AML-193 (cell line): ENCODE measurements at regions not wholly inside any gene's neighbourhood (a gene's known extent, or its start where the extent isn't known, plus 50 kb on each side); places are given as distances from the start of the nearest gene placed in this dataset.

Experiments used
- DNase-seq, 2 experiments: peaks; one replicate each; lab custom pipeline; 2025; lab: John Stamatoyannopoulos, UW

- peak; percentile 68 to 81 for DNase-seq
Observed at GRCh38 chr14:83196236-83196635, 1662.6 kb upstream of the SEL1L start.

- no peak for DNase-seq
Observed at GRCh38 chr14:83197271-83197670, 1663.6 kb upstream of the SEL1L start.

DNA sequence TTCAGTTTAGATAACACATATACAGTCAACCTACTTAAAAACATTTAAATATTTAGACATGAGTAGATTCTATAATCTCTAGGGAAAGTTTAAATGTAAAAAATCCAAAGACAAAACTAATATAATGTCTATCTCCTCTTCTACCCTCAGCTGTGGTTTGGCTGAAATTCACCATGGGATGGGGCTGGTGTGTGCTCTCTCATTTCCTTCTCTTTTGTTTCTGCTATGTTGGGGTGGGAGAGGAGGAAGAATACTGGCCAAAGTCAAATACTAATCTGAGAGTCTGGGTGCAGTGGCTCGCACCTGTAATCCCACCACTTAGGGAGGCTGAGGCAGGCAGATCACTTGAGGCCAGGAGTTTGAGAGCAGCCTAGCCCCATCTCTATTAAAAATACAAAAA lies 1673.9 kb upstream of the SEL1L start:
- DNase-seq, result peak in 1 of 2 experiments; percentile 13

DNA sequence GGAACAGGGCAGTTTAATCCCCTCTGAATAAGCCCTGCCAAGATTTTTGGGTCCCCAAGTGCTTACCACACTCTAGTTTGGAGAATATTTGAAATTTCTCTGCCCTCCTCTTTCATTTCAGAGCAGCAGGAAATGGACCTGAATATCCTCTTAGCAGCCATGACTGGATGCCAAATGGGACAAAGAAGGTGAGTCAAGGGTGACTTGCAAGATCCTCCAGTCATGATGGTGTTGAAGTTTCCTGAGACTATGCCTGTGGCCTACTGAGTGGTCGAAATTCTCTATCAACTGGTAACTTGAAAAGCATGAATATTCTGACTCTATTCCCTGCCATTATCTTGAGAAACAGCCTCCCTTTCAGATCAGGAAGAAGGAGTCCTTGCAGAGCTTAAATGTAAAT lies 1674.7 kb upstream of the SEL1L start:
- no peak for DNase-seq

GRCh38 chr14:83217492-83217891 lies 1683.8 kb upstream of the SEL1L start:
- peak; percentile 43 to 55 for DNase-seq

GRCh38 chr14:83247924-83248639 lies 1714.4 kb upstream of the SEL1L start:
- no peak for DNase-seq

GRCh38 chr14:83251402-83251801 lies 1717.7 kb upstream of the SEL1L start:
- no peak for DNase-seq

DNA sequence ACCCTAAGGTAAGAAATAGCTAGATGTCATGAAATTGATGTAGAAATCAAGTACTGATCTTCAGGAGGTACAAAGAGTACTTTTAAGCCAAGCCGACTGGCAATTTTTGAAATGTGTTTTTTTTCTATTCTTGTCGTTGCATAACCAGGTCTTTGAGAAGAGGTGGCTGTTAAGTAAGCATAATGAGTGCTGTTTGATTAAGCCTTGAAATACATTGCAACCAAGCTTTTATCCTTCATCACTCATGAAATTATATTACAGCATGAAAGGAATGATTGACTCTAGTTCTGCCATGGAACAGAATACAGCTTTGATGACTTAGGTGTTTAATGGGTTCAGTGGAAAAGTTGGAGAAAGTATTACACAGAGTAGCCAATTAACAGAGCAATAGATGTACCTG lies 1720.2 kb upstream of the SEL1L start:
- DNase-seq, result no peak

- peak; percentile 96 to 98 for DNase-seq
Observed at GRCh38 chr14:83255015-83255726, 1721.5 kb upstream of the SEL1L start.

GRCh38 chr14:83255727-83256090 lies 1722.1 kb upstream of the SEL1L start:
- no peak for DNase-seq

GRCh38 chr14:83257466-83258439 lies 1724.1 kb upstream of the SEL1L start:
- DNase-seq, result peak; percentile 81 to 87

DNA sequence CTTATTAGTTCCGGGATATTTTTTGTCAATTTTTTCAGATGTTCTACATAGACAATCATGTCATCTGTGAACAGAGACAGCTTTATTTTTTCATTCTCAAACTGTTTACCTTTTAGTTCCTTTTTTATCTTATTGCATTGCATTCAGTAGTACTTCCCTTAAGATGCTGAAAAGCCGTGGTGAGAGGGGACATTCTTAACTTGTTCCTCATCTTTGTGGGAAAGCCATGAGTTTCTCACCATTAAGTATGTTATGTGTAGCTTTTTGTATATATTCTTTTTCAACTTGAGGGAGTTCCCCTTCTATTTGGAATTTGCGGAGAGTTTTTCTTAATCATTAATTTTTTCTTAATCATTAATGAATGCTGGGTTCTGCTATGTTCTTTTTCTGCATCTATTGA lies 1727.1 kb upstream of the SEL1L start:
- DNase-seq, result peak; percentile 83 to 86

DNA sequence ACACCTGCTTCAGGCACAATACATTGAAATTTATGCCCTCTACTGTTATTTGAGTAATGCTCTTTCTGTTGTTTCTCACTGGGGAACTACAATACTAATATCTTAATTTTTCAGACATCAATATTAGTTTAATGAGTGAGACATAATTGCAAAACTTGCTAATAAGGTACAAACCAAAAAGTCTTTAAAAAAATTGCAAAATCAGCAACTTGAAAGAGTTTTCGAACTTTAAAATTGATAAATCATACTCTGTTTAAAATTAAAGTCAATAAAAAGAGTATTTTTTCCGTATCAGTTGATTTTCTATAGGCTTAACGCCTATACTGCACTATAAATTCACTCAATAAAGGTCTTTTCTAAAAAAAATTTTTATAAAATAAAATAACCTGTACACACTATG lies 1735.9 kb upstream of the SEL1L start:
- no peak for DNase-seq

DNA sequence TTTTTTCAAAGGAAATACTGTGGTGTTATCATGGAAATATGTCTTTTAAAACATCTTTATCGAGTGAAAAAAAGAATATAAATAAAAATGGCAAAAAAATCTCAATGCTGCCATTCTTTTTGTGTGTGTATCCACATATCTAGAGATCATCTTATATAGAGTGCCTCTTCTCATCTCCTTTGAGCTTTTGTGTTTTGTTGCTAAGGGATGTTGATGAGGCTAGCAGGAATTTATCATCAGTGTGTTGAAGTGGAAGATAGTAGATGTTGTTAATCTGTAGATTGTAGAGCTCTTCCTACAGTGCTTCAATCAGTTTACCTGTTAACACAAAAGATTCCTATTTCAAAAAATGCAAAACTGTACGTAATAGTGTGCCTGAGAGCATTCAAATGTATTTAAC lies 1738.0 kb upstream of the SEL1L start:
- DNase-seq, result no peak

DNA sequence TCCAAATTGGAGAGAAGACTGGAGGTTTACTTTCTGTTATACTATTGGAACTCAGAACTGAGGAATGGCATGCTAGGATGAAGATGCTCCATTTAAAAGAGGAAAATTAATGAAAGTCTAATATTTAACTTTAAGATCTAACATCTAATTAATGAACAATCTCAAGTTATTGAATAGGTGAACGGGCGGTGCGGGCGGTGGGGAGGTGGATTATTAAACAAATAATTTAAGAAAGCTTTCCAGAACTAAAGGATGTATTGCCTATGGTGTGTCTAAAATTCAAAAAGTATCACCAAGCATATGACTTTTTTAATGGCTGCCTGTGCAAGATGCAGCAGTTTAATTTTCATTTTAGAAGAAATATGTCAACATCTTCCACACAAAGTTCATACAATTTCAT lies 1747.1 kb upstream of the SEL1L start:
- DNase-seq, result no peak

- DNase-seq, result no peak
Observed at GRCh38 chr14:83282706-83283105, 1749.1 kb upstream of the SEL1L start.

DNA sequence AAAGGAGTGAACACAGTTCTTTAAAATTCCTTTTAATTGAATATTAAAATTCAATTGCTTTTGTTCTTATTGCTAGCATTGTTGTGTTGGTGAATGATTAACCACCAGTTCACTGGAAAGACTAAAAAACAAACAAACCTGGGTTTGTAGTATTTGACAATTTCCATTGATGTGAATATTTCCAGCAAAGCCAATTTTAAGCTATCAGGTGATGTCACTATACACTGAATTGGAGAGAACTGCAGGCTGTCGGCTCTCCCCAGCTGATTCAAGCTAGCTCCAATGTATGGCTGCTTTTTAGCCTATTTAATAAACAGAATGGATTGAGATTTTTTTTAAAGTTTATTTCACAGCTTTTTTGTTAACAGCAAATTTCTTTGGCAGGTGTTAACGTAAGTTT lies 1753.6 kb upstream of the SEL1L start:
- DNase-seq, result no peak

DNA sequence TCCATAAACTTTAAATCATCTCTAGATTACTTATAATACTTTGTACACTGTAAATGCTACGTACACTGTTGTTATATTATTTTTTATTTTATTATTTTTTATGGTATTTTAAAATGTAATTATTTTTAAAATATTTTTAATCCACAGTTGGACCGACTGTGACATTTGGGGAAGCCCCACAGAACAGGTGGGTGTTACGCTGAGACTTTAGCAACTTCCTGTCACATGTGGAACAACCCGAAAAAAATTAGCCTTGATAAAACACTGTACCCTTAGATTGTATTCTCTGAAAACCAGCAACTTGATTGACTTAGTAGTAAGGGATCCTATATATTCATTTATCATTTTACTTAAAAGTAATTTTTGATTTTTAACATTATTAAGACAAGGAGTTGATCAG lies 1755.7 kb upstream of the SEL1L start:
- DNase-seq, result no peak

- DNase-seq, result no peak
Observed at GRCh38 chr14:83289896-83290295, 1756.2 kb upstream of the SEL1L start.

GRCh38 chr14:83290447-83290846 lies 1756.8 kb upstream of the SEL1L start:
- no peak for DNase-seq

- DNase-seq, result peak in 1 of 2 experiments; percentile 4
Observed at GRCh38 chr14:83291714-83292113, 1758.1 kb upstream of the SEL1L start.

GRCh38 chr14:83294941-83295340 lies 1761.3 kb upstream of the SEL1L start:
- DNase-seq, result no peak

DNA sequence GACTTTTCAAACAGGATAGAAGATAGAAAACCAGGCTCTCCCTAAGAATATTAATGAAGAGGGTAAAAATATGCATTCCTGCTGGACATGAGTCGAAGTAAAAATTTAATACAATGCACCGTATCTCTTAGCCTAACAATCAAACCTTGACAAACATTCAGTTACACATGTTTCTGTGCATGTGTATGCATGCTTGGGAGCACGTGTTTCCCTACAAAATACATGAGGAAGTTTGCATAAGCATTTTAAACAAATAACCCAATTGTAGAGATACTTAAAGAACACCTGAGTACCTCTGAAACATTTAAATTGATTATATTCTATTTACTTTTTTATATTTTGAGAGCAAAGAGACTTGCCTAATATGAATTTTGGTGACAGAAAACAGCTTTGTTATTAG lies 1763.7 kb upstream of the SEL1L start:
- no peak for DNase-seq
